OCI-LY7 (cell line): ENCODE measurements at regions not wholly inside any gene's neighbourhood (a gene's known extent, or its start where the extent isn't known, plus 50 kb on each side); places are given as distances from the start of the nearest gene placed in this dataset.

Source experiments
- CTCF ChIP-seq: fragments of 200-600 bp; sonication (generic); conservative IDR thresholded peaks from 2 replicates; pipeline ENCODE4 v1.5.1; 2014; ENCODE audit warnings: mild to moderate bottlenecking, antibody characterized with exemption, low read length, moderate library complexity, mixed read lengths
- EZH2phosphoT487 ChIP-seq: fragments of 200-600 bp; sonication (generic); IDR thresholded peaks from 2 replicates; pipeline ENCODE4 v1.6.1; 2018; ENCODE audit warnings: low read depth, borderline replicate concordance, mild to moderate bottlenecking, mixed run types, antibody characterized with exemption, low read length, moderate library complexity, mixed read lengths

GRCh38 chr6:126148853-126149252 is 162.5 kb downstream of the TRMT11 start:
- TF ChIP-seq CTCF (no peak), EZH2phosphoT487 (no peak)
